Trophoblast cell (in vitro differentiated cells and primary cell): ENCODE measurements at regions not wholly inside any gene's neighbourhood (a gene's known extent, or its start where the extent isn't known, plus 50 kb on each side); places are given as distances from the start of the nearest gene placed in this dataset.
"Not testable (repeated sequence)": the region's sequence is repeated elsewhere in the genome, so short reads cannot be mapped to it uniquely, and the experiment has no call there.

Experiments
- DNase-seq, 2 donors: peaks; one replicate each; pipeline ENCODE4 v3.0.0-alpha.2; 2016
- H2AFZ ChIP-seq: 2 replicates; pipeline ENCODE4 v1.6.1; 2013; ENCODE audit warnings: low read length, moderate library complexity, mild to moderate bottlenecking; ENCODE audit not compliant: insufficient read depth, poor library complexity
- H2AK5ac ChIP-seq: 2 replicates; pipeline ENCODE4 v1.6.1; 2013; ENCODE audit warnings: mild to moderate bottlenecking, low read length
- H2BK120ac ChIP-seq: 2 replicates; pipeline ENCODE4 v1.6.1; 2013; ENCODE audit warnings: low read length, mild to moderate bottlenecking, moderate library complexity; ENCODE audit not compliant: insufficient read depth, poor library complexity
- H2BK12ac ChIP-seq: 2 replicates; pipeline ENCODE4 v1.6.1; 2013; ENCODE audit warnings: mild to moderate bottlenecking, low read length, moderate library complexity
- H2BK5ac ChIP-seq: 2 replicates; pipeline ENCODE4 v1.6.1; 2013; ENCODE audit warnings: low read length, low read depth, moderate library complexity, mild to moderate bottlenecking; ENCODE audit not compliant: poor library complexity
- H3K14ac ChIP-seq: 2 replicates; pipeline ENCODE4 v1.6.1; 2013; ENCODE audit warnings: mild to moderate bottlenecking, low read length
- H3K18ac ChIP-seq: 2 replicates; pipeline ENCODE4 v1.6.1; 2013; ENCODE audit warnings: mild to moderate bottlenecking, low read length
- H3K23ac ChIP-seq: 2 replicates; pipeline ENCODE4 v1.6.1; 2013; ENCODE audit warnings: low read length
- H3K27ac ChIP-seq: 2 replicates; pipeline ENCODE4 v1.5.1; 2013; ENCODE audit warnings: low read depth, mild to moderate bottlenecking, inconsistent platforms, low read length, moderate library complexity
- H3K27me3 ChIP-seq: 2 replicates; pipeline ENCODE4 v1.6.1; 2013; ENCODE audit warnings: inconsistent platforms, mild to moderate bottlenecking, low read length, moderate library complexity; ENCODE audit not compliant: insufficient read depth
- H3K36me3 ChIP-seq, 2 experiments: 1 replicate in 1 of 2; 2 replicates in 1 of 2; pipeline ENCODE4 v1.6.1; 2013; ENCODE audit warnings: low read length in 2 of 2, mild to moderate bottlenecking in 2 of 2, moderate library complexity in 1 of 2; ENCODE audit not compliant: insufficient read depth in 2 of 2, control insufficient read depth in 1 of 2
- H3K4ac ChIP-seq: 2 replicates; pipeline ENCODE4 v1.6.1; 2013; ENCODE audit warnings: low read depth, mild to moderate bottlenecking, low read length, moderate library complexity
- H3K4me1 ChIP-seq, 2 experiments: 1 replicate in 1 of 2; 2 replicates in 1 of 2; pipeline ENCODE4 v1.6.1; 2013; ENCODE audit warnings: low read length in 2 of 2, mild to moderate bottlenecking in 2 of 2, moderate library complexity in 1 of 2; ENCODE audit not compliant: insufficient read depth in 2 of 2, control insufficient read depth in 1 of 2
- H3K4me2 ChIP-seq: 2 replicates; pipeline ENCODE4 v1.6.1; 2013; ENCODE audit warnings: inconsistent platforms, mild to moderate bottlenecking, low read length, moderate library complexity
- H3K4me3 ChIP-seq: 2 replicates; pipeline ENCODE4 v1.5.1; 2013; ENCODE audit warnings: mild to moderate bottlenecking, low read depth, low read length, inconsistent platforms
- H3K79me1 ChIP-seq: one replicate; pipeline ENCODE4 v1.6.1; 2013; ENCODE audit warnings: low read length
- H3K79me2 ChIP-seq: 2 replicates; pipeline ENCODE4 v1.6.1; 2013; ENCODE audit warnings: low read length, mild to moderate bottlenecking; ENCODE audit not compliant: control insufficient read depth, insufficient read depth, poor library complexity
- H3K9ac ChIP-seq: 2 replicates; pipeline ENCODE4 v1.6.1; 2013; ENCODE audit warnings: mild to moderate bottlenecking, low read length
- H3K9me3 ChIP-seq: 2 replicates; pipeline ENCODE4 v1.6.1; 2013; ENCODE audit warnings: low read depth, mild to moderate bottlenecking, control low read depth, inconsistent platforms, low read length; ENCODE audit not compliant: insufficient read depth
- H4K12ac ChIP-seq: 2 replicates; pipeline ENCODE4 v1.6.1; 2013; ENCODE audit warnings: low read depth, mild to moderate bottlenecking, low read length, moderate library complexity
- H4K8ac ChIP-seq: 2 replicates; pipeline ENCODE4 v1.6.1; 2013; ENCODE audit warnings: low read depth, mild to moderate bottlenecking, low read length, moderate library complexity
- H4K91ac ChIP-seq: one replicate; pipeline ENCODE4 v1.6.1; 2013; ENCODE audit warnings: low read depth, mild to moderate bottlenecking, low read length, moderate library complexity
- WGBS: extraction: QIAGEN DNeasy Blood & Tissue Kit; methylation state at CpG from one replicate; pipeline ENCODE4 v1.1.7; 2013; ENCODE audit warnings: missing lambda C conversion rate; ENCODE audit not compliant: insufficient read length, insufficient coverage; ENCODE audit errors: extremely low coverage; 5-methylcytosine and 5-hydroxymethylcytosine counted together

DNA sequence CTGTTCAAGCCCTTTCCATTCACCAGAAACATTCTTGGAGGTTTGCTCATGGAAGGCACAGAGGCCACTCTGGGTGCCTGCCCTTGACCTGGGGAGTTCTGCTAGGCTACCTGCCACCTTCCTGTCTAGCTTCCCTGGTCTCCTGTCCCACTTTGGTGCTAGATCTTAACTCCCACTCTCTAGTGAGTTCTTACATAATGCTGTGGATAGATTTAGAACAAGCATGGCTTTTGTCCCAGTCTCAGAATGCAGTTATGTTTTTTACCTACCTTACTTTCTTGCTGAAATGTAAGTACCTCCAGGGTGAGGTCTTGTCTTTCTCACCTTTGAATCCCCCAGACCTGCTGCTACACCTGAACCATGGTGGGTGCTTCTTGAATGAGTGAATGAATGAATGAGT lies 1252.3 kb downstream of the TYW1 start:
- no peak overlapping the region for H3K4me2 ChIP-seq
- H3K79me1 ChIP-seq, result no peaks in the 10 kb centered on the region
- no peaks in the 10 kb centered on the region for H3K36me3 ChIP-seq
- no peaks in the 10 kb centered on the region for H3K9me3 ChIP-seq
- no peak overlapping the region for H3K27ac ChIP-seq
- H4K12ac ChIP-seq, result no peak overlapping the region
- H3K9ac ChIP-seq, result no peak overlapping the region
- no peaks in the 10 kb centered on the region for H3K27me3 ChIP-seq
- H2AK5ac ChIP-seq, result no peak overlapping the region
- no peak overlapping the region for H3K18ac ChIP-seq
- no peak overlapping the region for H4K91ac ChIP-seq
- H2AFZ ChIP-seq, result no peak overlapping the region
- no peak overlapping the region for H2BK120ac ChIP-seq
- no peaks in the 10 kb centered on the region for H3K79me2 ChIP-seq
- H3K23ac ChIP-seq, result no peak overlapping the region
- no peak for DNase-seq
- H3K4me1 ChIP-seq, result peaks cover 5 to 13% of the 10 kb centered on the region in 2 experiments
- H4K8ac ChIP-seq, result no peak overlapping the region
- no peak overlapping the region for H2BK12ac ChIP-seq
- H3K4me3 ChIP-seq, result no peak overlapping the region
- no peak overlapping the region for H2BK5ac ChIP-seq
- no peak overlapping the region for H3K14ac ChIP-seq
- H3K4ac ChIP-seq, result no peak overlapping the region

- H3K9ac ChIP-seq, result no peak overlapping the region
- DNase-seq, result no peak
- no peak overlapping the region for H3K18ac ChIP-seq
- H3K79me2 ChIP-seq, result no peaks in the 10 kb centered on the region
- H2BK120ac ChIP-seq, result no peak overlapping the region
- H4K91ac ChIP-seq, result no peak overlapping the region
- H4K8ac ChIP-seq, result no peak overlapping the region
- H3K9me3 ChIP-seq, result no peaks in the 10 kb centered on the region
- H3K14ac ChIP-seq, result no peak overlapping the region
- H4K12ac ChIP-seq, result no peak overlapping the region
- no peak overlapping the region for H3K27ac ChIP-seq
- H3K79me1 ChIP-seq, result no peaks in the 10 kb centered on the region
- no peak overlapping the region for H3K4me2 ChIP-seq
- no peaks in the 10 kb centered on the region for H3K36me3 ChIP-seq
- no peak overlapping the region for H2BK12ac ChIP-seq
- H3K4me3 ChIP-seq, result no peak overlapping the region
- no peak overlapping the region for H2AK5ac ChIP-seq
- no peak overlapping the region for H2AFZ ChIP-seq
- H3K4ac ChIP-seq, result no peak overlapping the region
- no peak overlapping the region for H3K23ac ChIP-seq
- WGBS, result no CpG with 5 or more reads among the region's 1 CpG
- H3K27me3 ChIP-seq, result no peaks in the 10 kb centered on the region
- H2BK5ac ChIP-seq, result no peak overlapping the region
- peaks cover 5 to 13% of the 10 kb centered on the region in 2 experiments for H3K4me1 ChIP-seq
Measured at GRCh38 chr7:68249611-68250010, 1253.0 kb downstream of the TYW1 start.

DNA sequence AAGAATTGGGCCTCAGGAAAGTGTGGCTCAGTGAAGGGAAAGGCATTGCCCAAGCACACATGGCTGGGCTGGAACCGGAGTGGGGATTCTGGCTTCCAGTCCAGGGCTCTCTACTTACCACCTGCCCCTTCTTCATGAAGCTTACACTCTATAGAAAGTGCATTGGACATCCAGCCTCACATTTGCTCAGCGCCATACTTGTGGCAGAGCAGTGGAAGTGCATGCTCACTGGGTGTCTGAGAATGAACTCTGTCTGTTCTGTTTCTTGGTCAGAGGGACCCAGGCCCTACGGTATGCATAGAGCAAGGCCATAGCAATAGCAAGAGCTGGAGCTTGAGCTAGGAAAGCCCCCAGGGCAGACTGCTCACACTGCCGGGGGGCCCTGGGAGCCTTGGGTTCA lies 1253.5 kb downstream of the TYW1 start:
- no peak overlapping the region for H2BK5ac ChIP-seq
- no peak overlapping the region for H2AFZ ChIP-seq
- no peak overlapping the region for H4K12ac ChIP-seq
- peaks cover 5 to 13% of the 10 kb centered on the region in 2 experiments for H3K4me1 ChIP-seq
- H3K9me3 ChIP-seq, result no peaks in the 10 kb centered on the region
- H3K18ac ChIP-seq, result no peak overlapping the region
- H3K36me3 ChIP-seq, result no peaks in the 10 kb centered on the region
- no peak overlapping the region for H4K8ac ChIP-seq
- no peaks in the 10 kb centered on the region for H3K79me2 ChIP-seq
- no peak overlapping the region for H3K4me2 ChIP-seq
- no peak overlapping the region for H3K27ac ChIP-seq
- H4K91ac ChIP-seq, result no peak overlapping the region
- no peak for DNase-seq
- H3K27me3 ChIP-seq, result no peaks in the 10 kb centered on the region
- H3K4ac ChIP-seq, result no peak overlapping the region
- H3K79me1 ChIP-seq, result no peaks in the 10 kb centered on the region
- no peak overlapping the region for H2BK120ac ChIP-seq
- WGBS, result no CpG with 5 or more reads among the region's 4 CpGs
- no peak overlapping the region for H3K9ac ChIP-seq
- H2AK5ac ChIP-seq, result no peak overlapping the region
- H3K4me3 ChIP-seq, result no peak overlapping the region
- H3K14ac ChIP-seq, result no peak overlapping the region
- H2BK12ac ChIP-seq, result no peak overlapping the region
- H3K23ac ChIP-seq, result no peak overlapping the region

DNA sequence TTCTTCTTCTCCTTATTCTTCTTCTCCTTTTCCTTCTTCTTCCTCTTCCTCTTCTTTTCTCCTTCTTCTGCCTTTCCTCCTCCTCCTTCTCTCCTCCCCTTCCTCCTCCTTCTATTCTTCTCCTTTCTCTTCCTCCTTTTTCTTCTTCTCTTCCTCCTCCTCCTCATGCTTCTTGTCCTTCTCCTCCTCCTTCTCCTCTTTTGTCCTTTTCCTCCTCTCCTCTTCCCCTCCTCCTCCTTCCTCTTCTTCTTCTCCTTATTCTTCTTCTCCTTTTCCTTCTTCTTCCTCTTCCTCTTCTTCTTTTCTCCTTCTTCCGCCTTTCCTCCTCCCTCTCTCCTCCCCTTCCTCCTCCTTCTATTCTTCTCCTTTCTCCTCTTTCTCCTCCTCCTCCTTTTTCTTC lies 1258.2 kb downstream of the TYW1 start:
- H3K9ac ChIP-seq, H3K14ac ChIP-seq, H4K12ac ChIP-seq, H3K9me3 ChIP-seq, H3K4ac ChIP-seq, H3K4me1 ChIP-seq, H2BK5ac ChIP-seq, H2BK120ac ChIP-seq, DNase-seq, H3K27me3 ChIP-seq, H2BK12ac ChIP-seq, H3K79me1 ChIP-seq, H3K79me2 ChIP-seq, H4K91ac ChIP-seq, H2AK5ac ChIP-seq, H3K4me2 ChIP-seq, H3K23ac ChIP-seq, H2AFZ ChIP-seq, H3K4me3 ChIP-seq, H4K8ac ChIP-seq, H3K36me3 ChIP-seq, H3K27ac ChIP-seq, H3K18ac ChIP-seq: not testable (repeated sequence)
- WGBS, result no CpG with 5 or more reads among the region's 1 CpG
